A549 (cell line): ENCODE measurements at regions not wholly inside any gene's neighbourhood (a gene's known extent, or its start where the extent isn't known, plus 50 kb on each side); places are given as distances from the start of the nearest gene placed in this dataset.

Source experiments
- ATAC-seq, 2 experiments: fragments of 200-7000 bp in 1 of 2; fragments of >200 bp in 1 of 2; cut with Nextera tagmentation in 1 of 2; cut with Tn5 transposase in 1 of 2; 3 replicates each; pipeline versions ENCODE4 v1.8.0 to v1.9.1; 2018 to 2020; ENCODE audit warnings: mild to moderate bottlenecking in 1 of 2, moderate library complexity in 1 of 2
- CTCF ChIA-PET: fragments of 300-600 bp; sonication (Branson Sonifier 250); formaldehyde crosslinking; extraction: SDS; loops from one replicate; lab custom pipeline; 2021; ENCODE audit warnings: antibody characterized with exemption, inconsistent platforms; lab: Yijun Ruan, JAX
- POLR2A ChIA-PET: fragments of 350-600 bp; formaldehyde crosslinking; extraction: SDS; loops from one replicate; lab custom pipeline; 2021; ENCODE audit warnings: antibody characterized with exemption, inconsistent platforms; lab: Yijun Ruan, JAX
- DNase-seq, 2 experiments: peaks; one replicate each; pipeline versions ENCODE4 v3.0.0 to v3.0.0-alpha.2; 2011 to 2016; ENCODE audit warnings: low read depth in 1 of 2, low spot score in 1 of 2
- FAIRE-seq: peaks from 2 replicates; lab custom pipeline; 2011; peaks lifted over from hg19 to GRCh38; lab: Jason Lieb, UNC
- H3K27ac ChIP-seq, 2 experiments: fragments of >200 bp; sonication (Bioruptor Twin); formaldehyde crosslinking; 3 replicates each; pipeline ENCODE4 v1.5.1; 2016 to 2017
- H3K4me1 ChIP-seq: fragments of >200 bp; sonication (Bioruptor Twin); formaldehyde crosslinking; 3 replicates; pipeline ENCODE4 v1.6.1; 2016
- H3K4me2 ChIP-seq: fragments of >200 bp; sonication (Bioruptor Twin); formaldehyde crosslinking; 3 replicates; pipeline ENCODE4 v1.6.1; 2016
- H3K4me3 ChIP-seq: fragments of >200 bp; sonication (Bioruptor Twin); formaldehyde crosslinking; 3 replicates; pipeline ENCODE4 v1.5.1; 2016
- H3K9me3 ChIP-seq: fragments of >200 bp; sonication (Bioruptor Twin); formaldehyde crosslinking; 3 replicates; pipeline ENCODE4 v1.6.1; 2016
- ATOH8 ChIP-seq: fragments of 250-450 bp; sonication (Bioruptor Pico); IDR thresholded peaks from 2 replicates; pipeline ENCODE4 v1.5.0; 2020; ENCODE audit warnings: low read depth, mild to moderate bottlenecking, moderate library complexity
- BCL3 ChIP-seq: fragments of >200 bp; sonication (Bioruptor Twin); formaldehyde crosslinking; IDR thresholded peaks from 3 replicates; pipeline ENCODE4 v1.6.1; 2016
- CBX8 ChIP-seq: fragments of 200-600 bp; sonication (generic); IDR thresholded peaks from 2 replicates; pipeline ENCODE4 v1.6.1; 2016
- CEBPB ChIP-seq, 2 experiments: fragments of >200 bp in 1 of 2; sonication (Bioruptor Twin) in 1 of 2; formaldehyde crosslinking in 1 of 2; IDR thresholded peaks; 2 replicates each; pipeline ENCODE4 v1.6.1; 2012 to 2016
- CTCF ChIP-seq: fragments of >200 bp; sonication (Bioruptor Twin); formaldehyde crosslinking; IDR thresholded peaks from 3 replicates; pipeline ENCODE4 v1.5.1; 2016
- EHF ChIP-seq: fragments of 250-450 bp; sonication (Bioruptor Pico); IDR thresholded peaks from 2 replicates; pipeline ENCODE4 v1.5.0; 2020; ENCODE audit warnings: mild to moderate bottlenecking
- EP300 ChIP-seq, 2 experiments: fragments of >200 bp; sonication (Bioruptor Twin); formaldehyde crosslinking; IDR thresholded peaks; 2 replicates in 1 of 2; 3 replicates in 1 of 2; pipeline ENCODE4 v1.6.1; 2016 to 2017
- ESRRA ChIP-seq: fragments of 150-350 bp; IDR thresholded peaks from 2 replicates; pipeline ENCODE4 v1.6.1; 2014; ENCODE audit warnings: mild to moderate bottlenecking, low read length, borderline replicate concordance
- FOSB ChIP-seq: fragments of 250-450 bp; sonication (Bioruptor Pico); IDR thresholded peaks from 2 replicates; pipeline ENCODE4 v1.5.0; 2020; ENCODE audit warnings: mild to moderate bottlenecking, moderate library complexity
- HDAC2 ChIP-seq: fragments of 200-600 bp; sonication (generic); IDR thresholded peaks from 2 replicates; pipeline ENCODE4 v1.6.1; 2016
- JUN ChIP-seq, 2 experiments: fragments of >200 bp; sonication (Bioruptor Twin); formaldehyde crosslinking; IDR thresholded peaks; 2 replicates in 1 of 2; 3 replicates in 1 of 2; pipeline ENCODE4 v1.6.1; 2016 to 2017
- KDM1A ChIP-seq: fragments of 200-600 bp; sonication (generic); IDR thresholded peaks from 2 replicates; pipeline ENCODE4 v1.6.1; 2016; ENCODE audit warnings: low read depth, mild to moderate bottlenecking
- KDM5A ChIP-seq: fragments of 200-600 bp; sonication (generic); IDR thresholded peaks from 2 replicates; pipeline ENCODE4 v1.6.1; 2016; ENCODE audit warnings: antibody characterized with exemption, mild to moderate bottlenecking
- MYC ChIP-seq: IDR thresholded peaks from 2 replicates; pipeline ENCODE4 v1.6.1; 2012; ENCODE audit warnings: mild to moderate bottlenecking, inconsistent platforms, low read length, improper control_type of control experiment, borderline replicate concordance
- NPAS2 ChIP-seq: fragments of 250-450 bp; sonication (Bioruptor Pico); IDR thresholded peaks from 2 replicates; pipeline ENCODE4 v1.8.0; 2022; ENCODE audit warnings: mild to moderate bottlenecking, moderate library complexity, borderline replicate concordance
- NR3C1 ChIP-seq: fragments of >200 bp; sonication (Bioruptor Twin); formaldehyde crosslinking; IDR thresholded peaks from 3 replicates; pipeline ENCODE4 v1.6.1; 2017
- POLR2A ChIP-seq: IDR thresholded peaks from 2 replicates; pipeline ENCODE4 v1.6.1; 2012; ENCODE audit warnings: mild to moderate bottlenecking, low read length
- RCOR1 ChIP-seq: fragments of 150-350 bp; IDR thresholded peaks from 2 replicates; pipeline ENCODE4 v1.6.1; 2014; ENCODE audit warnings: antibody characterized with exemption, low read length, low read depth
- REST ChIP-seq: fragments of 200-600 bp; sonication (generic); IDR thresholded peaks from 2 replicates; pipeline ENCODE4 v1.6.1; 2016; ENCODE audit warnings: antibody characterized with exemption, mild to moderate bottlenecking, moderate library complexity
- RFX5 ChIP-seq: fragments of 450-650 bp; IDR thresholded peaks from 2 replicates; pipeline ENCODE4 v1.7.1; 2014; ENCODE audit warnings: antibody characterized with exemption, mild to moderate bottlenecking, moderate library complexity
- RNF2 ChIP-seq: fragments of 200-600 bp; sonication (generic); IDR thresholded peaks from 2 replicates; pipeline ENCODE4 v1.6.1; 2016; ENCODE audit warnings: low read depth, mild to moderate bottlenecking, antibody characterized with exemption, moderate library complexity, borderline replicate concordance
- TP53 ChIP-seq: fragments of 250-450 bp; sonication (Bioruptor Pico); IDR thresholded peaks from 2 replicates; pipeline ENCODE4 v1.5.0; 2021; ENCODE audit warnings: mild to moderate bottlenecking, moderate library complexity
- ZFP36 ChIP-seq: fragments of 450-650 bp; IDR thresholded peaks from 2 replicates; pipeline ENCODE4 v1.6.1; 2014; ENCODE audit warnings: borderline replicate concordance; ENCODE audit not compliant: partially characterized antibody
- ZNF302 ChIP-seq: fragments of 250-450 bp; sonication (Bioruptor Pico); IDR thresholded peaks from 2 replicates; pipeline ENCODE4 v1.9.0; 2021; ENCODE audit warnings: inconsistent platforms, mild to moderate bottlenecking, moderate library complexity
- WGBS: methylation state at CpG from one replicate; pipeline ENCODE4 v1.1.6; 2017; ENCODE audit errors: missing lambda C conversion rate; 5-methylcytosine and 5-hydroxymethylcytosine counted together
- TF ChIP-seq, protein P1 (sequence below): fragments of >200 bp; sonication (Bioruptor Twin); formaldehyde crosslinking; IDR thresholded peaks from 2 replicates; pipeline ENCODE4 v1.6.1; 2016
- TF ChIP-seq, protein P2 (sequence below): fragments of 450-650 bp; IDR thresholded peaks from 2 replicates; pipeline ENCODE4 v1.6.1; 2014; ENCODE audit warnings: antibody characterized with exemption
- TF ChIP-seq, protein P3 (sequence below): IDR thresholded peaks from 2 replicates; pipeline ENCODE4 v1.6.1; 2012
- TF ChIP-seq, protein P4 (sequence below): IDR thresholded peaks from 2 replicates; pipeline ENCODE4 v1.6.1; 2012

GRCh38 chr6:71577766-71578165 is 289.2 kb downstream of the OGFRL1 start:
- TF ChIP-seq TP53 = no peak
- no peak for TF ChIP-seq MYC
- TF ChIP-seq, protein P1, sequence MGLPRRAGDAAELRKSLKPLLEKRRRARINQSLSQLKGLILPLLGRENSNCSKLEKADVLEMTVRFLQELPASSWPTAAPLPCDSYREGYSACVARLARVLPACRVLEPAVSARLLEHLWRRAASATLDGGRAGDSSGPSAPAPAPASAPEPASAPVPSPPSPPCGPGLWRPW = no peak
- TF ChIP-seq EHF (CRISPR knock-in tag) = no peak
- no peak for TF ChIP-seq POLR2A
- no peak for TF ChIP-seq ZFP36
- TF ChIP-seq NPAS2 (CRISPR knock-in tag) = no peak
- TF ChIP-seq KDM5A = no peak
- TF ChIP-seq, protein P2, sequence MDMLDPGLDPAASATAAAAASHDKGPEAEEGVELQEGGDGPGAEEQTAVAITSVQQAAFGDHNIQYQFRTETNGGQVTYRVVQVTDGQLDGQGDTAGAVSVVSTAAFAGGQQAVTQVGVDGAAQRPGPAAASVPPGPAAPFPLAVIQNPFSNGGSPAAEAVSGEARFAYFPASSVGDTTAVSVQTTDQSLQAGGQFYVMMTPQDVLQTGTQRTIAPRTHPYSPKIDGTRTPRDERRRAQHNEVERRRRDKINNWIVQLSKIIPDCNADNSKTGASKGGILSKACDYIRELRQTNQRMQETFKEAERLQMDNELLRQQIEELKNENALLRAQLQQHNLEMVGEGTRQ = no peak
- TF ChIP-seq, protein P3, sequence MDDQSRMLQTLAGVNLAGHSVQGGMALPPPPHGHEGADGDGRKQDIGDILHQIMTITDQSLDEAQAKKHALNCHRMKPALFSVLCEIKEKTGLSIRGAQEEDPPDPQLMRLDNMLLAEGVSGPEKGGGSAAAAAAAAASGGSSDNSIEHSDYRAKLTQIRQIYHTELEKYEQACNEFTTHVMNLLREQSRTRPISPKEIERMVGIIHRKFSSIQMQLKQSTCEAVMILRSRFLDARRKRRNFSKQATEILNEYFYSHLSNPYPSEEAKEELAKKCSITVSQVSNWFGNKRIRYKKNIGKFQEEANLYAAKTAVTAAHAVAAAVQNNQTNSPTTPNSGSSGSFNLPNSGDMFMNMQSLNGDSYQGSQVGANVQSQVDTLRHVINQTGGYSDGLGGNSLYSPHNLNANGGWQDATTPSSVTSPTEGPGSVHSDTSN = no peak
- no peak for TF ChIP-seq NR3C1
- no peak for TF ChIP-seq RCOR1
- no peak for TF ChIP-seq REST
- TF ChIP-seq CEBPB (IDR thresholded peaks at IDR 0.05) = no peak
- TF ChIP-seq, protein P4, sequence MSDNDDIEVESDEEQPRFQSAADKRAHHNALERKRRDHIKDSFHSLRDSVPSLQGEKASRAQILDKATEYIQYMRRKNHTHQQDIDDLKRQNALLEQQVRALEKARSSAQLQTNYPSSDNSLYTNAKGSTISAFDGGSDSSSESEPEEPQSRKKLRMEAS = no peak
- no peak for TF ChIP-seq ZNF302 (CRISPR knock-in tag)
- CTCF ChIA-PET = no interaction called here
- Histone ChIP-seq H3K4me3 (no peak overlapping the region), H3K27ac (no peak overlapping the region), H3K4me2 (no peak overlapping the region), H3K4me1 (0 out of 3 replicates have a peak, but pooled peaks cover 7% of the 10 kb centered on the region), H3K9me3 (no peaks in the 10 kb centered on the region)
- ATAC-seq (no peak), DNase-seq (no peak), FAIRE-seq (no peak)
- POLR2A ChIA-PET = no interaction called here

- Histone ChIP-seq H3K4me3 (no peak overlapping the region), H3K4me1 (0 out of 3 replicates have a peak, but pooled peaks cover 7% of the 10 kb centered on the region), H3K9me3 (no peaks in the 10 kb centered on the region), H3K4me2 (peak overlapping the region; percentile 26; the same call in 1 of the 3 replicates), H3K27ac (no peak overlapping the region)
- 11% methylated on average over 1 of the region's 1 CpG for WGBS
- CTCF ChIA-PET = no interaction called here
- no peak for TF ChIP-seq RFX5
- TF ChIP-seq ESRRA = no peak
- TF ChIP-seq BCL3 = no peak
- no peak for TF ChIP-seq EP300 (IDR thresholded peaks at IDR 0.05)
- no peak for TF ChIP-seq HDAC2
- TF ChIP-seq, protein P2 = no peak
- no peak for TF ChIP-seq CBX8
- no peak for TF ChIP-seq KDM1A
- TF ChIP-seq CTCF = no peak
- no peak for TF ChIP-seq JUN (IDR thresholded peaks at IDR 0.05)
- TF ChIP-seq FOSB (CRISPR knock-in tag) = no peak
- TF ChIP-seq NR3C1 = no peak
- TF ChIP-seq ATOH8 (CRISPR knock-in tag) = no peak
- no peak for TF ChIP-seq RNF2
- DNase-seq (no peak), ATAC-seq (no peak), FAIRE-seq (no peak)
- POLR2A ChIA-PET = no interaction called here
Measured at GRCh38 chr6:71579902-71580301, 291.3 kb downstream of the OGFRL1 start.
